Loucy (cell line): ENCODE measurements at regions not wholly inside any gene's neighbourhood (a gene's known extent, or its start where the extent isn't known, plus 50 kb on each side); places are given as distances from the start of the nearest gene placed in this dataset.

ENCODE experiments used
- EZH2phosphoT487 ChIP-seq: fragments of 200-600 bp; IDR thresholded peaks from 2 replicates; pipeline ENCODE4 v1.6.1; 2018; ENCODE audit warnings: antibody characterized with exemption, mild to moderate bottlenecking, moderate library complexity, borderline replicate concordance
- TF ChIP-seq, protein P1 (sequence below): fragments of 200-600 bp; sonication (generic); conservative IDR thresholded peaks from 2 replicates; pipeline ENCODE4 v1.5.1; 2014; ENCODE audit warnings: mild to moderate bottlenecking, antibody characterized with exemption, low read length

DNA sequence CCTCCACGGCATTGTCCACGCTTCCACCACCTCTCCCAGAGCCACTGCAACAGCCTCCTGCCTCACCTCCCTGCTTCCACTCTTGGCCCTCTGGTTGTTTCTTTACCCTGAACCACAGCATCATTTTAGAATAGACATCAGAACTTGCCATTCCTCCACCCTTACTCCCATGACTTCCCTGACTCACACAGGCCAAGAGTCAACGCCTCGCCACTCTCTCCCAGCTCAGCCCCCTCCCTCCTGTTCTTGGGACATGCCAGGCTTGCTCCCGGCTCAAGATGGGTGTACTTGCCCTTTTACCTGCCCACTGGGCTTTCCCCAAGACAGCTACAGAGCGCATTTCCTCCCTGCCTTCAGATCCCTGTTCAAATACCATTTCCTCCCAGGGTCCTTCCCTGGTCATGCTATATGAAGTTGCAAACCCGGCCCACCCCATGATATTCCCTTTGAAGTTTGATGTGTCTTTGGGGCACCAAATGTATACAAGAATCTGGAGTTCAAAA, 429.1 kb downstream of the RPS24 start:
- TF ChIP-seq, protein P1, sequence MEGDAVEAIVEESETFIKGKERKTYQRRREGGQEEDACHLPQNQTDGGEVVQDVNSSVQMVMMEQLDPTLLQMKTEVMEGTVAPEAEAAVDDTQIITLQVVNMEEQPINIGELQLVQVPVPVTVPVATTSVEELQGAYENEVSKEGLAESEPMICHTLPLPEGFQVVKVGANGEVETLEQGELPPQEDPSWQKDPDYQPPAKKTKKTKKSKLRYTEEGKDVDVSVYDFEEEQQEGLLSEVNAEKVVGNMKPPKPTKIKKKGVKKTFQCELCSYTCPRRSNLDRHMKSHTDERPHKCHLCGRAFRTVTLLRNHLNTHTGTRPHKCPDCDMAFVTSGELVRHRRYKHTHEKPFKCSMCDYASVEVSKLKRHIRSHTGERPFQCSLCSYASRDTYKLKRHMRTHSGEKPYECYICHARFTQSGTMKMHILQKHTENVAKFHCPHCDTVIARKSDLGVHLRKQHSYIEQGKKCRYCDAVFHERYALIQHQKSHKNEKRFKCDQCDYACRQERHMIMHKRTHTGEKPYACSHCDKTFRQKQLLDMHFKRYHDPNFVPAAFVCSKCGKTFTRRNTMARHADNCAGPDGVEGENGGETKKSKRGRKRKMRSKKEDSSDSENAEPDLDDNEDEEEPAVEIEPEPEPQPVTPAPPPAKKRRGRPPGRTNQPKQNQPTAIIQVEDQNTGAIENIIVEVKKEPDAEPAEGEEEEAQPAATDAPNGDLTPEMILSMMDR = no peak
- TF ChIP-seq EZH2phosphoT487 = no peak
